ENCODE measurements at regions not wholly inside any gene's neighbourhood (a gene's known extent, or its start where the extent isn't known, plus 50 kb on each side); places are given as distances from the start of the nearest gene placed in this dataset.

DNA sequence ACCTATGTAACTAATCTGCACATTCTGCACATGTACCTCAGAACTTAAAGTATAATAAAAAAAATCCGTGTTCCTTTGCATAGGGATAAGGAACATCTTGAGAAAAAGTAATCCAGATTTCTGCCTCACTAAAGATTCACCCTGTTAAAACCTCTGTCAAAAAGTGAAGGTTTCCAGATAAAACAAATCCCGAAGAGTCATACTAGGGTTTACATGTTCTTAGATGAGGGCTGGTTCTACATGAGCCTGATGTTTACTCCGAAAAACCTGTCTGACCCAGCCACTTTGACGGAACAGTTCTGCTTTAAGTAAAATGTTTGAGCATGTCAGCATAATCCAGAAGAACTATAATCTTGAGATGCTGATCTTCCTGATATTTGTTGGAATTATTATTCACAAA, 515.6 kb upstream of the SLC8A1 start:
- Histone ChIP-seq H3K4me3 (ENCODE audit: low read depth in 1 of 3, low read length in 3 of 3) (no peak overlapping the region), H3K36me3 (ENCODE audit: control insufficient read depth in 4 of 4, insufficient read depth in 3 of 4, low read depth in 1 of 4, low read length in 3 of 4) (no peaks in the 10 kb centered on the region), H3K27ac (ENCODE audit: low read depth in 1 of 2, low read length in 2 of 2) (no peak overlapping the region), H3K9me3 (ENCODE audit: control insufficient read depth in 4 of 4, low read length in 3 of 4) (no peaks in the 10 kb centered on the region), H3K4me1 (ENCODE audit: control insufficient read depth in 4 of 4, insufficient read depth in 4 of 4, low read length in 3 of 4) (no peaks in the 10 kb centered on the region), H3K9ac (ENCODE audit: low read depth in 1 of 2, low read length in 2 of 2) (no peak overlapping the region), H3K27me3 (ENCODE audit: control insufficient read depth in 4 of 4, insufficient read depth in 4 of 4, low read length in 3 of 4) (no peaks in the 10 kb centered on the region)
- 86% methylated on average over 4 of the region's 4 CpGs for WGBS
- TF ChIP-seq, protein P1, sequence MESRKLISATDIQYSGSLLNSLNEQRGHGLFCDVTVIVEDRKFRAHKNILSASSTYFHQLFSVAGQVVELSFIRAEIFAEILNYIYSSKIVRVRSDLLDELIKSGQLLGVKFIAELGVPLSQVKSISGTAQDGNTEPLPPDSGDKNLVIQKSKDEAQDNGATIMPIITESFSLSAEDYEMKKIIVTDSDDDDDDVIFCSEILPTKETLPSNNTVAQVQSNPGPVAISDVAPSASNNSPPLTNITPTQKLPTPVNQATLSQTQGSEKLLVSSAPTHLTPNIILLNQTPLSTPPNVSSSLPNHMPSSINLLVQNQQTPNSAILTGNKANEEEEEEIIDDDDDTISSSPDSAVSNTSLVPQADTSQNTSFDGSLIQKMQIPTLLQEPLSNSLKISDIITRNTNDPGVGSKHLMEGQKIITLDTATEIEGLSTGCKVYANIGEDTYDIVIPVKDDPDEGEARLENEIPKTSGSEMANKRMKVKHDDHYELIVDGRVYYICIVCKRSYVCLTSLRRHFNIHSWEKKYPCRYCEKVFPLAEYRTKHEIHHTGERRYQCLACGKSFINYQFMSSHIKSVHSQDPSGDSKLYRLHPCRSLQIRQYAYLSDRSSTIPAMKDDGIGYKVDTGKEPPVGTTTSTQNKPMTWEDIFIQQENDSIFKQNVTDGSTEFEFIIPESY (IDR thresholded peaks at IDR 0.05): no peak
- TF ChIP-seq FOXA1 (IDR thresholded peaks at IDR 0.05): no peak
- TF ChIP-seq EGR1 (IDR thresholded peaks at IDR 0.05; ENCODE audit: low read depth in 2 of 2): no peak
- no peak for TF ChIP-seq HNF4G (IDR thresholded peaks at IDR 0.05)
- no peak for TF ChIP-seq FOXA2 (IDR thresholded peaks at IDR 0.05)
- TF ChIP-seq RXRA (IDR thresholded peaks at IDR 0.05): no peak
- TF ChIP-seq SP1 (IDR thresholded peaks at IDR 0.05): no peak
- no peak for TF ChIP-seq YY1 (IDR thresholded peaks at IDR 0.05)
- TF ChIP-seq GABPA (IDR thresholded peaks at IDR 0.05 in 1 of 2, conservative IDR thresholded peaks at IDR 0.05 in 1 of 2): no peak
- TF ChIP-seq, protein P2, sequence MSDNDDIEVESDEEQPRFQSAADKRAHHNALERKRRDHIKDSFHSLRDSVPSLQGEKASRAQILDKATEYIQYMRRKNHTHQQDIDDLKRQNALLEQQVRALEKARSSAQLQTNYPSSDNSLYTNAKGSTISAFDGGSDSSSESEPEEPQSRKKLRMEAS (IDR thresholded peaks at IDR 0.05): no peak
- TF ChIP-seq TAF1 (conservative IDR thresholded peaks at IDR 0.05): no peak
- TF ChIP-seq HNF4A (conservative IDR thresholded peaks at IDR 0.05): no peak
- no peak for TF ChIP-seq JUND (IDR thresholded peaks at IDR 0.05)
- TF ChIP-seq, protein P3, sequence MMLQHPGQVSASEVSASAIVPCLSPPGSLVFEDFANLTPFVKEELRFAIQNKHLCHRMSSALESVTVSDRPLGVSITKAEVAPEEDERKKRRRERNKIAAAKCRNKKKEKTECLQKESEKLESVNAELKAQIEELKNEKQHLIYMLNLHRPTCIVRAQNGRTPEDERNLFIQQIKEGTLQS (IDR thresholded peaks at IDR 0.05): no peak
- TF ChIP-seq NR2F2 (IDR thresholded peaks at IDR 0.05): no peak
- TF ChIP-seq, protein P4, sequence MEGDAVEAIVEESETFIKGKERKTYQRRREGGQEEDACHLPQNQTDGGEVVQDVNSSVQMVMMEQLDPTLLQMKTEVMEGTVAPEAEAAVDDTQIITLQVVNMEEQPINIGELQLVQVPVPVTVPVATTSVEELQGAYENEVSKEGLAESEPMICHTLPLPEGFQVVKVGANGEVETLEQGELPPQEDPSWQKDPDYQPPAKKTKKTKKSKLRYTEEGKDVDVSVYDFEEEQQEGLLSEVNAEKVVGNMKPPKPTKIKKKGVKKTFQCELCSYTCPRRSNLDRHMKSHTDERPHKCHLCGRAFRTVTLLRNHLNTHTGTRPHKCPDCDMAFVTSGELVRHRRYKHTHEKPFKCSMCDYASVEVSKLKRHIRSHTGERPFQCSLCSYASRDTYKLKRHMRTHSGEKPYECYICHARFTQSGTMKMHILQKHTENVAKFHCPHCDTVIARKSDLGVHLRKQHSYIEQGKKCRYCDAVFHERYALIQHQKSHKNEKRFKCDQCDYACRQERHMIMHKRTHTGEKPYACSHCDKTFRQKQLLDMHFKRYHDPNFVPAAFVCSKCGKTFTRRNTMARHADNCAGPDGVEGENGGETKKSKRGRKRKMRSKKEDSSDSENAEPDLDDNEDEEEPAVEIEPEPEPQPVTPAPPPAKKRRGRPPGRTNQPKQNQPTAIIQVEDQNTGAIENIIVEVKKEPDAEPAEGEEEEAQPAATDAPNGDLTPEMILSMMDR (IDR thresholded peaks at IDR 0.05; ENCODE audit: low read depth, low read length, missing input control): no peak
- TF ChIP-seq, protein P5, sequence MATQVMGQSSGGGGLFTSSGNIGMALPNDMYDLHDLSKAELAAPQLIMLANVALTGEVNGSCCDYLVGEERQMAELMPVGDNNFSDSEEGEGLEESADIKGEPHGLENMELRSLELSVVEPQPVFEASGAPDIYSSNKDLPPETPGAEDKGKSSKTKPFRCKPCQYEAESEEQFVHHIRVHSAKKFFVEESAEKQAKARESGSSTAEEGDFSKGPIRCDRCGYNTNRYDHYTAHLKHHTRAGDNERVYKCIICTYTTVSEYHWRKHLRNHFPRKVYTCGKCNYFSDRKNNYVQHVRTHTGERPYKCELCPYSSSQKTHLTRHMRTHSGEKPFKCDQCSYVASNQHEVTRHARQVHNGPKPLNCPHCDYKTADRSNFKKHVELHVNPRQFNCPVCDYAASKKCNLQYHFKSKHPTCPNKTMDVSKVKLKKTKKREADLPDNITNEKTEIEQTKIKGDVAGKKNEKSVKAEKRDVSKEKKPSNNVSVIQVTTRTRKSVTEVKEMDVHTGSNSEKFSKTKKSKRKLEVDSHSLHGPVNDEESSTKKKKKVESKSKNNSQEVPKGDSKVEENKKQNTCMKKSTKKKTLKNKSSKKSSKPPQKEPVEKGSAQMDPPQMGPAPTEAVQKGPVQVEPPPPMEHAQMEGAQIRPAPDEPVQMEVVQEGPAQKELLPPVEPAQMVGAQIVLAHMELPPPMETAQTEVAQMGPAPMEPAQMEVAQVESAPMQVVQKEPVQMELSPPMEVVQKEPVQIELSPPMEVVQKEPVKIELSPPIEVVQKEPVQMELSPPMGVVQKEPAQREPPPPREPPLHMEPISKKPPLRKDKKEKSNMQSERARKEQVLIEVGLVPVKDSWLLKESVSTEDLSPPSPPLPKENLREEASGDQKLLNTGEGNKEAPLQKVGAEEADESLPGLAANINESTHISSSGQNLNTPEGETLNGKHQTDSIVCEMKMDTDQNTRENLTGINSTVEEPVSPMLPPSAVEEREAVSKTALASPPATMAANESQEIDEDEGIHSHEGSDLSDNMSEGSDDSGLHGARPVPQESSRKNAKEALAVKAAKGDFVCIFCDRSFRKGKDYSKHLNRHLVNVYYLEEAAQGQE (IDR thresholded peaks at IDR 0.05): no peak
- no peak for TF ChIP-seq RAD21 (IDR thresholded peaks at IDR 0.05)
- DNase-seq (ENCODE audit: low spot score): no peak
